GM21423 (cell line): ENCODE measurements at regions not wholly inside any gene's neighbourhood (a gene's known extent, or its start where the extent isn't known, plus 50 kb on each side); places are given as distances from the start of the nearest gene placed in this dataset.

ENCODE experiments used
- ATAC-seq: cut with Tn5 transposase; IDR thresholded peaks from one replicate; pipeline ENCODE4 v1.9.1; 2021; ENCODE audit warnings: mild to moderate bottlenecking, moderate library complexity; ENCODE audit not compliant: unreplicated experiment

DNA sequence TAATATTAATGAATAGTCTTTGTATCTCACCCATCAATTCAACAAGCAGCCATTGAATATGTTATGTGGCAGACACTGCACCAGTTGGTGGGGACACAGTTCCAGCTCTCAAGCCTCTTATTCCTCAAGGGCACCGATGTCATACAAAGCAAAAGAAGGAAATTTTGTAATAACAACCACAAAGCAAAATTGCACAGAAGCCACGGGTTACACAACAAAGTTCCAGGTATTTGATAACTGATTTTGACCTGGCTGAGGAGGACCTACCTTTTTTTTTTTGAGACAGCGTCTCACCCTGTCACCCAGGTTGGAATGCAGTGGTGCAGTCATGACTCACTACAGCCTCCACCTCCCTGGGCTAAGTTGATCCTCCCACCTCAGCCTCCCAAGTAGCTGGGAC, 266.7 kb downstream of the FOXO1 start:
- no peak for ATAC-seq

GRCh38 chr13:40401911-40402776, 264.3 kb downstream of the FOXO1 start:
- peak; percentile 97 for ATAC-seq

- no peak for ATAC-seq
These were observed 263.5 kb downstream of the FOXO1 start for GRCh38 chr13:40402931-40403431.

- no peak for ATAC-seq
These were observed 262.8 kb downstream of the FOXO1 start for GRCh38 chr13:40403509-40404241.

DNA sequence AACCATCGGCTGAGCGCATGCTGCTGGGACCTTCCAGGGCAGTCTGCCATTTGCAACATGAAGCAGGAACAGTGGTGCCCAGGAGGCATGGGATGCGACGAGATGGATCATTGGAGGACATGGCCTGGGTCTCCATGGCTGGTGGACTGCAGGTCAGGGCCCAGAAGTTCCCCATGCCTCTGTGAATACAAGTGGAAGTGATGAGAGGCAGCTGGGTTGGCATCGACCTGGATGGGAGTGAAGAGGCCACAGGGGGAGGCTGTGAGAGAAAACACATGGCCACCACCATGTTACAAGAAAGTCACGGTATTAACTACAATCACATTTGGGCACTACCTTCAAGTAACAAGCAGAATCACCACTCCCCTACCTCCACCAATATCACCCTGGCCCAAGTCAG, 262.0 kb downstream of the FOXO1 start:
- ATAC-seq, result no peak

GRCh38 chr13:40404967-40405716, 261.3 kb downstream of the FOXO1 start:
- ATAC-seq, result no peak

- ATAC-seq, result no peak
These were observed 259.9 kb downstream of the FOXO1 start for GRCh38 chr13:40406405-40407120.

- no peak for ATAC-seq
These were observed 258.9 kb downstream of the FOXO1 start for GRCh38 chr13:40407567-40407966.

DNA sequence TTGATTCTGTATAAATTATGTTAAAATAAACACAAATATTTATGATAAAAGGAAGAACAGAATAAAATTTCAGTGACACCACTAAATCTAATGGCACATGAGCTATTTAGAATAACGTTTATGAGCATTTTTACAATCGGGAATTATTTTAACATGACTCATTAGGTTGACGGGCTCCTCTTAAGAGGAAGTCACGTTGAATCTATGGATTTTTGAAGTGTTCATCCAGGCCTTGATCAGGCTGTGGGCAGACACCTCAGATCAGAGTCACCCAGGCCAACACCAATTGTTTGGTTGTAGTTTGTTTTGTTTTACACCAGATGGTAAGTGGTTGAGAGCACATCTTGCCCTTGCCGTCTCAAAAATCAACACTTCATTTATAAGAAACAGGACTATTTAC, 257.8 kb downstream of the FOXO1 start:
- ATAC-seq, result no peak

GRCh38 chr13:40409278-40409677, 257.2 kb downstream of the FOXO1 start:
- ATAC-seq, result no peak

GRCh38 chr13:40410315-40410714, 256.1 kb downstream of the FOXO1 start:
- no peak for ATAC-seq

DNA sequence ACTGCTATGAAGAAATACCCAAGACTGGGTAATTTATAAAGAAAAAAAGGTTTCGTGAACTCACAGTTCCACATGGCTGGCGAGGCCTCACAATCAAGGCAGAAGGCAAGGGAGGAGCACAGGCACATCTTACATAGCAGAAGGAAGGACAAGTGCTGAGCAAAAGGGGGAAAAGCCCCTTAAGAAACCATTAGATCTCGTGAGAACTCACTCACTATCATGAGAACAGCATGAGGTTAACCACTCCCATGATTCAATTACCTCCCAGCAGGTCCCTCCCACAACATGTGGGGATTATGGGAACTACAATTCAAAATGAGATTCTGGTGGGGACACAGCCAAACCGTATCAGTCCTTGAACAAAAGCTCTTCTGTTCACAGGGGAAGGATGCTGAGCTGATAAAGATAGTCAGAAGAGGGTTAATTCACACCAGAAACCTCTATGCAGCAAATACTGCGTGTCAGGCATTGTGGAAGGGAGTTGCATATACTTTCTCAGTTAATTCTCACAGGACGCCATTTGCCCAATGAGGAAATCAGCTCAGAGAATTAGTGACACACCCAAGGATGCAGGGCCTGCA, 246.2 kb downstream of the FOXO1 start:
- ATAC-seq, result no peak

DNA sequence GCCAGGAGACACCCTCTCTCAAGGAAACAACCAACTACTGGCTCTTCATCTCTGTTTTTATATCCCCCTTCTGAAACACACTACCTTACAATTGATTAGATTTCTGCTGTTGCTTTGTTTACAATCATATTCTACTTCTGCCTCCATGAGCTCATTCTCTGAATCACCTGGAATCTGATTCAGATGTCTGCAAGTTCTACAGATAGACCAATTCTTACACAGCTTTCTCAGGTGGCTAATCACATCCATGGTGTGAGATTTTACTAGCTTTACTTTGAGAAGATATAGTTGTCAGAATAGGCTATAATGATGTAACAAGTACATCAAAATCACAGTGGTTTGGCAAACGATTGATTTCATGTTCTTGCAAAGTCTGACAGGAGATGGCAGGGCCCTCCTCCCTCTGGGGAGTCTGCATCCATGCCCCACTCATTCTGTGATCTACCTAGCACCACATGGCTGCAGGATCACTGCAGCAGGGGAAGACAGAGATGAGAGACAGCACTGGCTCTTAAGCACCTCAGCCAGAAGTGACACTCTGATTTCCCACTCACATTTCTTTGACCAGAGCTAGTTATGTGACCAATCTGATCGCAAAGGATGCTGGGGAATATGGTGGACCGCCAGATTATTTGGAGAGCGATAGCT, 243.7 kb downstream of the FOXO1 start:
- ATAC-seq, result no peak

DNA sequence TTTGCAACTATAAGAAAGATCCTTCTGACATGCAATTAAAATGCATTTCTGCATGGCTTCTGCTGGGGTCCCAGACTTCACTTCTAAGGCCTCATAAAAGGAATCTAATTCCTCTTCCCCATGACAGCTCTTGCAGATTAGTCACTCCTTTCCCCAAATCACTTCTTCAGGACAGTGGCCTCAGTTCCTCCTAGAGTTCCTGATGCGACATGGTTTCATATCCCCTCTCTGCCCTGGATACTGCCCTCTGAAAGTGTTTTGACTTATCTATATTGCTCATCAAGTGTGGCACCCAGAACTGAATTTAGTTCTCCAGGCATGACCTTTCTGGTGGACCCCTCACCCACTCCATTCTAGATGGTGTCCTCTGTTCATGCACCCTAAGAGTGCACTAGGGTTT, 238.1 kb downstream of the FOXO1 start:
- no peak for ATAC-seq

GRCh38 chr13:40429706-40430545, 236.5 kb downstream of the FOXO1 start:
- ATAC-seq, result no peak

DNA sequence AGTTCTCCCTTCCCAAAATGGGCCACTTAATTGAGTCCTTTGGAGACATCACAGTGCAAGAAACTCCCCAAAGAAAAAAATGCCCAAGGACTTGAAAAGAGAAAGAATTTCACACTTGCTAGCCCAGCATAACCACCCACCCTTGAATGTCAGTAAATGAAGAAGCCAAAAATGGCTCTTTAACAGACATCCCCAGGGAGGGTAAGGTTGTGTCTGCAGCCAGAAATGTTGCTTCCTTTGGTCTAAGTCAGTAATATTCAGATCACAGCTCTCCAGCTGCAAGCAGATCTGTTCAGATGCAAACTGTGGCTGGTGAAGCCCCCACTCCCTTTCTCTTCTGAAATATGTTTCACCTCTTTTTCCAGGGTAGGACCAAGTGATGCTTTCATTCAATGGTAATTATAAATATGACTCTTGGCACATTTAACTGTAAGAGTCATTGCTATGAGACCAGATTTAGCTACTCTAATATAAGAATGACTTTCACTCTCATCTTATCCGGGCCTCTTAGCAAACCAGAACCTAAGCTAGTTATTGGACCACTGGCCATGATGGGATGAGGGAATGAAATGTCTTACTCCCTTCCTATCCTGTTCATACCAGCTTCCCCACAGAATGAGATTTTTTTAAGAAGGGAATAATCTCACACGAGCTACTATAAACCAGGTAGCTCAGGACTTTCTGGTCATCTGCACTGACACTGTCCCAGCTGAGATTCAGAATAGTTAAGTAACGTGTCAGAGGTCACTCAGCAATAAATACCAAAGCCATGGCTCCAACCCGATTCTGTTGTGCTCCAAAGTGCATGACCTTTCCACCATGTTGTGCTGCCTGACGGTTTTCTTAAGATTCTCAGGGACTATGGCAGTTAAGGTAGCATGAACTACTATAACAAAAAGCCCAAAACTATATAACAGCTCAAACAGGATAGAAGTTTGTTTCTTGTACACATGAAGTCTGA, 234.1 kb downstream of the FOXO1 start:
- peak; percentile 57 for ATAC-seq

DNA sequence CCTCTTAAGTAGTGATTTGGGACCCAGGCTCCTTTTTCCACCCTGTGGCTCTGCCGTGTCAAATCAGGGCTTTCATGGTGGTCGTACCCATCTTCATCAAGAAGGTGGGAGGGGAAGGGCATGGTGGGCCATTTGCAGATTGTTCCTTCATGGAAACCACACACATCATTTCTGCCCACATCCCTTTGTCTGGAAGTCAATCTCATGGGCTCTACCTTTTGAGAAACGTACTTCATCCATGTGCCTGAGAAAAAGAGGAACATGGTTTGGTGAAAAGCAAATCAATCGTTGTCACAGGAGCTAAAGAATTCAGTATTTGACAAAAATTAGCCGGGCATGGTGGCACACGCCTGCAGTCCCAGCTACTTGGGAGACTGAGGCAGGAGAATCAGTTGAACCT, 233.4 kb downstream of the FOXO1 start:
- no peak for ATAC-seq

GRCh38 chr13:40433577-40433976, 232.9 kb downstream of the FOXO1 start:
- peak; percentile 48 for ATAC-seq
